Parathyroid adenoma (tissue), 2 donors: ENCODE measurements at regions not wholly inside any gene's neighbourhood (a gene's known extent, or its start where the extent isn't known, plus 50 kb on each side); places are given as distances from the start of the nearest gene placed in this dataset.

Experiments
- H2AFZ ChIP-seq: fragments of 300-600 bp; sonication (generic); one replicate; pipeline ENCODE4 v1.7.0; 2017; ENCODE audit warnings: antibody characterized with exemption, mild to moderate bottlenecking
- H3K27ac ChIP-seq: fragments of 300-600 bp; sonication (generic); one replicate; pipeline ENCODE4 v1.7.0; 2017
- H3K27me3 ChIP-seq: fragments of 300-600 bp; sonication (generic); one replicate; pipeline ENCODE4 v1.7.0; 2017; ENCODE audit warnings: low read length; ENCODE audit not compliant: control insufficient read depth, insufficient read depth
- H3K36me3 ChIP-seq: fragments of 300-600 bp; sonication (generic); one replicate; pipeline ENCODE4 v1.7.0; 2017; ENCODE audit warnings: low read length; ENCODE audit not compliant: control insufficient read depth, insufficient read depth
- H3K4me1 ChIP-seq: fragments of 300-600 bp; sonication (generic); one replicate; pipeline ENCODE4 v1.7.0; 2017; ENCODE audit warnings: control low read depth
- H3K4me2 ChIP-seq: fragments of 300-600 bp; sonication (generic); one replicate; pipeline ENCODE4 v1.7.0; 2017; ENCODE audit warnings: low read length
- H3K4me3 ChIP-seq: fragments of 300-600 bp; sonication (generic); one replicate; pipeline ENCODE4 v1.7.0; 2017; ENCODE audit warnings: low read depth, low read length
- H3K79me2 ChIP-seq: fragments of 300-600 bp; sonication (generic); one replicate; pipeline ENCODE4 v1.7.0; 2017; ENCODE audit warnings: control low read depth
- H3K9ac ChIP-seq: fragments of 300-600 bp; sonication (generic); one replicate; pipeline ENCODE4 v1.7.0; 2017; ENCODE audit warnings: mild to moderate bottlenecking
- H3K9me3 ChIP-seq: fragments of 300-600 bp; sonication (generic); one replicate; pipeline ENCODE4 v1.7.0; 2017; ENCODE audit warnings: low read length; ENCODE audit not compliant: control insufficient read depth
- TF ChIP-seq, protein P1 (sequence below): fragments of 300-600 bp; sonication (generic); IDR thresholded peaks from one replicate; pipeline ENCODE4 v1.7.0; 2017; ENCODE audit warnings: antibody characterized with exemption, mild to moderate bottlenecking
- donor health status: primary hyperparathyroidism.

DNA sequence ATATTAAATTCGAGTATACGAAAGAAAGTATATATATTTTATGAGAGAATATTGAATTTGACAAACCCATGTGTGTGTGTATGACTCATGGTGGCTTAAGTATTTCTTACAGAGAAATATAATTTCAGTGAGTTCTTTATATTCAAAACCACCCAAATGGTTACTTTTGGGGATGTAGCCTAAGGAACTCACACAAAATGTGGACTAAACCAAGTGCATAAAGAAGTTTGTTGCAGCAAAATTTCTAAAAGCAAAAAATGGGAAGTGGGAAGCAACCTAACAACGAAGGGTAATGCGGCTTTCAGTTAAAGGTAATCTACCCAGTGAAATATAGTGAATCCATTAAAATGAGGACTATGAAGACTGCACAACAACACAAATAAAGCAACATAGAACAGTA is 277.1 kb downstream of the EDEM1 start:
- H3K4me1 ChIP-seq: no peaks in the 10 kb centered on the region
- H3K27me3 ChIP-seq: no peaks in the 10 kb centered on the region
- no peak overlapping the region for H3K4me3 ChIP-seq
- H3K9ac ChIP-seq: no peak overlapping the region
- no peaks in the 10 kb centered on the region for H3K79me2 ChIP-seq
- H3K9me3 ChIP-seq: no peaks in the 10 kb centered on the region
- no peak overlapping the region for H3K27ac ChIP-seq
- no peak overlapping the region for H2AFZ ChIP-seq
- no peak overlapping the region for H3K4me2 ChIP-seq
- H3K36me3 ChIP-seq: no peaks in the 10 kb centered on the region
- TF ChIP-seq, protein P1, sequence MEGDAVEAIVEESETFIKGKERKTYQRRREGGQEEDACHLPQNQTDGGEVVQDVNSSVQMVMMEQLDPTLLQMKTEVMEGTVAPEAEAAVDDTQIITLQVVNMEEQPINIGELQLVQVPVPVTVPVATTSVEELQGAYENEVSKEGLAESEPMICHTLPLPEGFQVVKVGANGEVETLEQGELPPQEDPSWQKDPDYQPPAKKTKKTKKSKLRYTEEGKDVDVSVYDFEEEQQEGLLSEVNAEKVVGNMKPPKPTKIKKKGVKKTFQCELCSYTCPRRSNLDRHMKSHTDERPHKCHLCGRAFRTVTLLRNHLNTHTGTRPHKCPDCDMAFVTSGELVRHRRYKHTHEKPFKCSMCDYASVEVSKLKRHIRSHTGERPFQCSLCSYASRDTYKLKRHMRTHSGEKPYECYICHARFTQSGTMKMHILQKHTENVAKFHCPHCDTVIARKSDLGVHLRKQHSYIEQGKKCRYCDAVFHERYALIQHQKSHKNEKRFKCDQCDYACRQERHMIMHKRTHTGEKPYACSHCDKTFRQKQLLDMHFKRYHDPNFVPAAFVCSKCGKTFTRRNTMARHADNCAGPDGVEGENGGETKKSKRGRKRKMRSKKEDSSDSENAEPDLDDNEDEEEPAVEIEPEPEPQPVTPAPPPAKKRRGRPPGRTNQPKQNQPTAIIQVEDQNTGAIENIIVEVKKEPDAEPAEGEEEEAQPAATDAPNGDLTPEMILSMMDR: no peak

DNA sequence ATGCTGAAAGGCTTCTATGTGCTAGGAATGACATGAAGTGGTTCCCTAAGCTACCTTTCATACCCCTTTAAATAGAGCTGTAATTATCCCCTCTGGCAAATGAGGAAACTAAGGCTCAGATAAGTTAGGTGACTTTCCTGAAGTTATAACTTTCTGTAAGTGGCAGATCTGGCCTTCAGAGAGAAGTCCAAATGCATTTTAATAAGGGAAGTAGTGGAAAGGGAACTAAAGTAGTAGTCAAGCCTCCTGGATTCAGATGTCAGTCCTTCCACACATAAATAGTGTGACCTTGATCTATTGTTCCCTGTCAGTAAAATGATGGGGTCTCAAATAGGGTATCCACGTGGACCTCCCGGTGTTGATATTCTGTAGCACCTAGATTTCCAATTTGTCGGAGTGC is 277.7 kb downstream of the EDEM1 start:
- Histone ChIP-seq H3K36me3 (no peaks in the 10 kb centered on the region), H3K4me3 (no peak overlapping the region), H3K27ac (no peak overlapping the region), H3K79me2 (no peaks in the 10 kb centered on the region), H3K27me3 (no peaks in the 10 kb centered on the region), H3K4me2 (no peak overlapping the region), H3K4me1 (no peaks in the 10 kb centered on the region), H2AFZ (no peak overlapping the region), H3K9me3 (no peaks in the 10 kb centered on the region), H3K9ac (no peak overlapping the region)
- TF ChIP-seq, protein P1: no peak

DNA sequence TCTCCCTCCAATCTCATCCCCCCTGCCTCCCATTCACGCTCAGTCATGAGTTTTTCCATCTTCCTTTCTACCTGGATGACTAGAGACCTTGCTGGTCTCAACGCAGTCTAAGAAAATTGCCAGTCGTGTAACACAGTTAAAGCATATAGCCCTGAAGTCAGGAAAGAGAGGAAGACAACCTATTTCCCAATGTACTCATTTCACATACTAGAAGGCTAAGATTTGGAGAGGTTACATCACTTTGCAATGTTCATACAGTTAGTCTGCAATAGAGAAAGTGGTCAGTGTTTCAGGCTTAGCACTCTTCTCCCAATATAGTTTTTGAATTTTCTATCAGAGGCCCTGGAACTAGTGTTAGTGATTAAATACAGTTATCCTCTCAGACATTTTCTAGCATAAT is 278.6 kb downstream of the EDEM1 start:
- Histone ChIP-seq H3K36me3 (no peaks in the 10 kb centered on the region), H2AFZ (no peak overlapping the region), H3K9me3 (no peaks in the 10 kb centered on the region), H3K9ac (no peak overlapping the region), H3K4me3 (no peak overlapping the region), H3K27me3 (no peaks in the 10 kb centered on the region), H3K4me1 (no peaks in the 10 kb centered on the region), H3K27ac (no peak overlapping the region), H3K4me2 (no peak overlapping the region), H3K79me2 (no peaks in the 10 kb centered on the region)
- TF ChIP-seq, protein P1: no peak

DNA sequence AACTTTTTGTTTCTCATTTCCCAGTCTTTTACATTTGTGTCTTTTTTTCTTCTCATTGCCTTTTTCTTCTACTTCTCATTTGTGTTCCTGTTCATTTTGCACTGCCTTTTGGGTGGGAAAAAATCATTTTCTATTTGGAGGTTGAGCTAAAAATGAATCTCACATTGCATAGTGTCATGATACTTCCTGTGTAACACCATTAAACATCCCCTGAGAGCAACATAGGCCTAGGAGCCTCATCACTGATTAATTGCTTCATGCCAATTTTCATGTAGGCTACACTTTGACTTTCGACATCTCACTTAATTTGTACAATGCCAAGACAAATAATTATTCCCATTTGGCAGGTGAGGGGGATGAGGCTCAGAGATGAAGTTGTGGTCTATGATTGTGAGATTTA is 279.2 kb downstream of the EDEM1 start:
- no peak overlapping the region for H2AFZ ChIP-seq
- H3K9ac ChIP-seq: no peak overlapping the region
- H3K4me2 ChIP-seq: no peak overlapping the region
- H3K27ac ChIP-seq: no peak overlapping the region
- H3K27me3 ChIP-seq: no peaks in the 10 kb centered on the region
- no peaks in the 10 kb centered on the region for H3K79me2 ChIP-seq
- H3K9me3 ChIP-seq: no peaks in the 10 kb centered on the region
- TF ChIP-seq, protein P1: no peak
- H3K4me1 ChIP-seq: no peaks in the 10 kb centered on the region
- no peak overlapping the region for H3K4me3 ChIP-seq
- no peaks in the 10 kb centered on the region for H3K36me3 ChIP-seq

DNA sequence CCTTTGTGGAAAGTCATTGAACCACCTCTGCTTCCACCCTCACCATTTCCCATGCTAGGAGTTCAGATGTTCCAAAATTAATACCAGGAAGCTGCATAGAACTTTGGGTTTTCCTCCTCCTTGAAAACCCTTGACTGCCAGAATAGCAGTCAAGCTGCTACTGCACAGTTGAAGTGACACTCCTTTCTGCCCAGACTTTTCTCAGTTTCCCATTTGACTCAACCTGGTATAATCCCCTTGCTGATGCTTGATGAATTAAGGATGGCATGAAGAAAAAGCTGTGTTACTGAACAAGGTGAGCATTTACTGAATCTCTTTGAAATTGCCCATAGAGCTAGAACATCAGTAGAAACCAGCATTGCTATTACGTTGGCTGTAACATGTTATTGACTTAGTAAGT is 286.0 kb downstream of the EDEM1 start:
- Histone ChIP-seq H3K9me3 (no peaks in the 10 kb centered on the region), H3K27ac (no peak overlapping the region), H3K4me2 (no peak overlapping the region), H2AFZ (no peak overlapping the region), H3K79me2 (no peaks in the 10 kb centered on the region), H3K9ac (no peak overlapping the region), H3K4me3 (no peak overlapping the region), H3K27me3 (no peaks in the 10 kb centered on the region), H3K36me3 (no peaks in the 10 kb centered on the region), H3K4me1 (no peaks in the 10 kb centered on the region)
- TF ChIP-seq, protein P1: no peak
